22Rv1 (cell line): ENCODE measurements at regions not wholly inside any gene's neighbourhood (a gene's known extent, or its start where the extent isn't known, plus 50 kb on each side); places are given as distances from the start of the nearest gene placed in this dataset.

ENCODE experiments used
- CTCF ChIP-seq: fragments of 450-650 bp; IDR thresholded peaks from 2 replicates; pipeline ENCODE4 v1.5.1; 2017; ENCODE audit warnings: mild to moderate bottlenecking
- ZFX ChIP-seq: fragments of 450-650 bp; IDR thresholded peaks from 2 replicates; pipeline ENCODE4 v1.6.1; 2017; ENCODE audit warnings: antibody characterized with exemption, borderline replicate concordance

GRCh38 chr5:153148624-153148976, 341.9 kb upstream of the GRIA1 start:
- TF ChIP-seq CTCF (peak; percentile 46), ZFX (no peak)
